GM23248 (cell line): ENCODE measurements at regions not wholly inside any gene's neighbourhood (a gene's known extent, or its start where the extent isn't known, plus 50 kb on each side); places are given as distances from the start of the nearest gene placed in this dataset.

ENCODE experiments used
- DNase-seq: peaks from one replicate; pipeline ENCODE4 v3.0.0-alpha.2; 2015
- H2AFZ ChIP-seq: fragments of 200-600 bp; sonication (generic); 2 replicates; pipeline ENCODE4 v1.6.1; 2016; ENCODE audit warnings: antibody characterized with exemption
- H3F3A ChIP-seq: fragments of 200-600 bp; sonication (generic); 2 replicates; pipeline ENCODE4 v1.6.1; 2016; ENCODE audit warnings: mild to moderate bottlenecking, antibody characterized with exemption, mixed run types; ENCODE audit not compliant: insufficient read depth
- H3K27ac ChIP-seq: fragments of 200-600 bp; sonication (generic); 2 replicates; pipeline ENCODE4 v1.5.1; 2016; ENCODE audit warnings: mild to moderate bottlenecking
- H3K27me3 ChIP-seq: fragments of 200-600 bp; sonication (generic); replicated peaks from 2 replicates; pipeline ENCODE4 v1.6.1; 2016; ENCODE audit warnings: mild to moderate bottlenecking; ENCODE audit not compliant: insufficient read depth
- H3K36me3 ChIP-seq: fragments of 200-600 bp; sonication (generic); 2 replicates; pipeline ENCODE4 v1.6.1; 2016; ENCODE audit warnings: low read depth, mild to moderate bottlenecking
- H3K4me1 ChIP-seq: fragments of 200-600 bp; sonication (generic); 2 replicates; pipeline ENCODE4 v1.6.1; 2016; ENCODE audit warnings: mild to moderate bottlenecking; ENCODE audit not compliant: insufficient read depth
- H3K4me2 ChIP-seq: fragments of 200-600 bp; sonication (generic); one replicate; pipeline ENCODE4 v1.6.1; 2016; ENCODE audit warnings: mild to moderate bottlenecking; ENCODE audit not compliant: unreplicated experiment
- H3K4me3 ChIP-seq: fragments of 200-600 bp; sonication (generic); 2 replicates; pipeline ENCODE4 v1.5.1; 2016; ENCODE audit warnings: mild to moderate bottlenecking
- H3K79me2 ChIP-seq: fragments of 200-600 bp; sonication (generic); 2 replicates; pipeline ENCODE4 v1.6.1; 2016; ENCODE audit warnings: mild to moderate bottlenecking; ENCODE audit not compliant: insufficient read depth
- H3K9ac ChIP-seq: fragments of 200-600 bp; sonication (generic); 2 replicates; pipeline ENCODE4 v1.6.1; 2016; ENCODE audit warnings: mild to moderate bottlenecking
- H3K9me2 ChIP-seq: fragments of 200-600 bp; sonication (generic); 2 replicates; pipeline ENCODE4 v1.6.1; 2016; ENCODE audit warnings: mixed run types, mild to moderate bottlenecking, moderate library complexity; ENCODE audit not compliant: insufficient read depth
- H3K9me3 ChIP-seq: fragments of 200-600 bp; sonication (generic); one replicate; pipeline ENCODE4 v1.6.1; 2017; ENCODE audit warnings: low read depth
- H4K20me1 ChIP-seq: fragments of 200-600 bp; sonication (generic); 2 replicates; pipeline ENCODE4 v1.6.0; 2016; ENCODE audit not compliant: insufficient read depth
- EZH2 ChIP-seq: fragments of 200-600 bp; sonication (generic); IDR thresholded peaks from 2 replicates; pipeline ENCODE4 v1.6.1; 2018; ENCODE audit warnings: antibody characterized with exemption, mild to moderate bottlenecking; ENCODE audit not compliant: insufficient read depth, poor library complexity, severe bottlenecking
- EZH2phosphoT487 ChIP-seq: fragments of 200-600 bp; sonication (generic); IDR thresholded peaks from 2 replicates; pipeline ENCODE4 v1.6.1; 2018; ENCODE audit warnings: antibody characterized with exemption, moderate library complexity, mild to moderate bottlenecking, low read depth; ENCODE audit not compliant: insufficient read depth
- WGBS, 2 experiments: methylation state at CpG; one replicate each; pipeline ENCODE4 v1.1.6; 2015 to 2017; ENCODE audit warnings: low lambda C conversion rate in 2 of 2, low coverage in 1 of 2; ENCODE audit errors: missing lambda C conversion rate in 2 of 2; 5-methylcytosine and 5-hydroxymethylcytosine counted together
- in situ Hi-C: fragments of 300-500 bp; cut with MboI; formaldehyde crosslinking; loops from 2 replicates; pipeline ENCODE4 v1.15.0; 2020

GRCh38 chr14:94962166-94962575 is 192.3 kb upstream of the GSC start:
- Histone ChIP-seq H3K9ac (no peak overlapping the region), H3K27ac (no peak overlapping the region), H3K9me3 (no peaks in the 10 kb centered on the region), H3K4me1 (no peaks in the 10 kb centered on the region), H4K20me1 (no peaks in the 10 kb centered on the region), H3K79me2 (no peaks in the 10 kb centered on the region), H3K4me2 (no peak overlapping the region), H2AFZ (no peak overlapping the region), H3K36me3 (no peaks in the 10 kb centered on the region), H3K4me3 (no peak overlapping the region), H3K9me2 (no peaks in the 10 kb centered on the region), H3F3A (no peaks in the 10 kb centered on the region), H3K27me3 (no peaks in the 10 kb centered on the region; the same call in 1 of the 2 replicates)
- WGBS, 2 experiments: 0 to 6% methylated on average over 7 of the region's 7 CpGs
- in situ Hi-C loops: no loop called here
- no peak for DNase-seq
- no peak for TF ChIP-seq EZH2phosphoT487
- TF ChIP-seq EZH2: no peak

DNA sequence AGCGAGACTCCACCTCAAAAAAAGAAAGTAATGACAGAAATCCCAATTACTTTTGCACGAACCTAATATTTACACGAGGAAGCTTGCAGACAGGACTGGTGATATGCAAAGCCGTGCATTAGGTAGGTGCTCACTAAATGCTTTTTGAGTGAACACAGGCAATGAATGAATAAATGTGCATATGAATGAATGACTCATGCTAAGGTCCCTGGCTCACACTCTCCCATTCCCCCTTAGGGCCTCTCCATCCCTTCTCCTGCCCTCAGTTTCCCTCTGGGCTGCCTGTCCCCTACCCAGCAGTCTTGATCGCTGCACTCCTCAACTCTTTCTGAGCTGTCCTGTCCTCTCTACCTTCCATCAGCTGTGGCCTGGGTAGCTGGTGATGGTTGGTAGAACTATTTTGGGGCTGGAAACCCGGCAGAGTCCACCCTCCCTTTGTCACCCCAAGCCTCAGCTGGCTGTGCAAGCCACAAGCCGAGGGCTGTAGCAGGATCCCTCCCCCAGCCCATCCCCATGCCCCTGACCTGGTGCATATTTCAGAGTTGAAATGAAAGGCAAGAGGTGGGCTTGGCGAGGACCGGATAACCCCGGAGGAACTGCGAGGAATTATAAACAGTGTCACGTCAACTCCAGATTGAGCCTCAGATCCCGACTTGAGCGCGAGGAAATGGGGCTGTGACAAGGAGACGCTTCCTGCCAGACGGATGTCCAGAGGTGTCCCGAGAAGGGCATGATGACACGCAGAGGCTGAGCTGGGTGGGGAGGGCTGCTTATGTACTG is 191.7 kb upstream of the GSC start:
- Histone ChIP-seq H3K4me1 (no peaks in the 10 kb centered on the region), H3K9me3 (no peaks in the 10 kb centered on the region), H4K20me1 (no peaks in the 10 kb centered on the region), H2AFZ (no peak overlapping the region), H3K27me3 (no peaks in the 10 kb centered on the region; the same call in 1 of the 2 replicates), H3F3A (no peaks in the 10 kb centered on the region), H3K79me2 (no peaks in the 10 kb centered on the region), H3K9ac (no peak overlapping the region), H3K4me3 (no peak overlapping the region), H3K27ac (no peak overlapping the region), H3K4me2 (no peak overlapping the region), H3K9me2 (no peaks in the 10 kb centered on the region), H3K36me3 (no peaks in the 10 kb centered on the region)
- 19 to 21% methylated on average over 19 of the region's 19 CpGs for WGBS, 2 experiments
- in situ Hi-C loops: no loop called here
- TF ChIP-seq EZH2phosphoT487: no peak
- TF ChIP-seq EZH2: no peak
- no peak for DNase-seq

DNA sequence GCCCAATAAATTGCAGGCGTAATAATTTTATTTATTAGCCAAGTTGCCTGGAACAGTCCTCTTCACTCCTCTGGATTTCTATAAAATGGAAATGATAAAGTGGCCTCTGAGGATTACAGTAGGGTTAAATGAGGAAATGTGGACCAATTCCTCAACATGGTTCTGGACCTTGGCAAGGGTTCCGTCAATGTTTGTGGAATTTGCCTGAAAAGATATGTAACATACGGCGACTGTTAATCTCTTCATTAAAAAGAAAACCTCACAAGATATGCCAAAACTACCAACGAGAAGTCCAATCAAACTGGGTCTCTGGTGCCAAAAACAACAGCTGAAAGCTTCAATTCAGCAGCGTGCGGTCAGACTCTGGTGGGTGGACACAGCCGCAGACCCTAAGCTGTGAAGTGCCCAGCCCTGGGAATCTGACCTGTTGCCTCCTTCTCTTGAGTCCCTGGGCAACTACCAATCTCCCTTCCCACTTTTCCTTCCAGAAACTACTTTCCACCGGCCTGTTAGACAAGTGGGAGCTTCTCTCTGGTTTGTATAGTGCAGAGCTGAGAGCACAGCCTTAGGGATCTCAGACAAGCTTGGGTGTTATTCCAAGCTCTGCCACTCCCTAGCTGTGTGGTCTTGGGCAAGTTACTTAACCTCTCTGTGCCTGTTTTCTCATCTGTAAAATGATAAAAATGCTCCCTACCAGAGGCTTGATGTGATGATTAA is 190.5 kb upstream of the GSC start:
- H3F3A ChIP-seq: no peaks in the 10 kb centered on the region
- no peak overlapping the region for H3K4me2 ChIP-seq
- H3K9ac ChIP-seq: no peak overlapping the region
- 9 to 17% methylated on average over 9 of the region's 9 CpGs for WGBS, 2 experiments
- no peaks in the 10 kb centered on the region; the same call in 1 of the 2 replicates for H3K27me3 ChIP-seq
- no peaks in the 10 kb centered on the region for H3K79me2 ChIP-seq
- no peaks in the 10 kb centered on the region for H3K4me1 ChIP-seq
- H3K4me3 ChIP-seq: no peak overlapping the region
- TF ChIP-seq EZH2phosphoT487 (no peak), EZH2 (no peak)
- no peaks in the 10 kb centered on the region for H4K20me1 ChIP-seq
- no peaks in the 10 kb centered on the region for H3K9me3 ChIP-seq
- no peak for DNase-seq
- H3K9me2 ChIP-seq: no peaks in the 10 kb centered on the region
- in situ Hi-C loops: no loop called here
- no peaks in the 10 kb centered on the region for H3K36me3 ChIP-seq
- H3K27ac ChIP-seq: no peak overlapping the region
- no peak overlapping the region for H2AFZ ChIP-seq

DNA sequence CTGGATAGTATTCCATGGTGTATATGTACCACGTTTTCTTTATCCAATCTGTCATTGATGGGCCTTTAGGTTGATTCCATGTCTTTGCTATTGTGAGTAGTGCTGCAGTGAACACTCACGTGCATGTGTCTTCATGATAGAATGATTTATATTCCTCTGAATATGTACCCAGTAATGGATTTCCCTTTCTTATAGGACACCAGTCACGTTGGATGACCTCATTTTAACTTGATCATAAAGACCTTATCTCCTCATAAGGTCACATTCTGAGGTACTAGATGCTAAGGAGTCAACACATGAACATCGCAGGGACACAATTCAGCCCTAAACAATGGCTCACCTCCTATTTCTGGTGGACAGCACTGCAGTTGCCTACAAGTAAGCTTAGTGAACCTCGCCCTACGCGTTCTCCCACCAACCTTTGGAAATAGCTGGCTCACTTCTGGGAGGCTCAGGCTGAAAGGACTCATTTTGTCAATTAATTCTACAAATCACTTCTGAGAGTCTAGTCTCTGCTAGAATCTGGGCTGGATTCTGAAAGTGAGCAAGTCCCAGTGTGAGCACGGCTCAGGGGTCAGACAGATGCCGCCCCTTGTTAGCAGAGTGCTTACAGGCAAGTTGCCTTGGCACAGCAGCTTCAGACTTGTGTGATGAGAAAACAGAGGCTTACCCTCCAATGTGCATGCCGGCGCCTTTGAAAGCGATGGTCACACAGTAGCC is 183.8 kb upstream of the GSC start:
- Histone ChIP-seq H4K20me1 (no peaks in the 10 kb centered on the region), H3K9me3 (no peaks in the 10 kb centered on the region), H3K79me2 (no peaks in the 10 kb centered on the region), H3K27me3 (no peaks in the 10 kb centered on the region), H3K36me3 (no peaks in the 10 kb centered on the region), H3K9me2 (no peaks in the 10 kb centered on the region), H3F3A (no peaks in the 10 kb centered on the region), H3K27ac (no peak overlapping the region), H3K4me1 (no peaks in the 10 kb centered on the region), H3K9ac (no peak overlapping the region), H2AFZ (no peak overlapping the region), H3K4me3 (no peak overlapping the region), H3K4me2 (no peak overlapping the region)
- WGBS, 2 experiments: 59 to 67% methylated on average over 12 of the region's 12 CpGs
- TF ChIP-seq EZH2 (no peak), EZH2phosphoT487 (no peak)
- in situ Hi-C loops: no loop called here
- DNase-seq: no peak
